ENCODE measurements at regions not wholly inside any gene's neighbourhood (a gene's known extent, or its start where the extent isn't known, plus 50 kb on each side); places are given as distances from the start of the nearest gene placed in this dataset.

- TF ChIP-seq, protein P1, sequence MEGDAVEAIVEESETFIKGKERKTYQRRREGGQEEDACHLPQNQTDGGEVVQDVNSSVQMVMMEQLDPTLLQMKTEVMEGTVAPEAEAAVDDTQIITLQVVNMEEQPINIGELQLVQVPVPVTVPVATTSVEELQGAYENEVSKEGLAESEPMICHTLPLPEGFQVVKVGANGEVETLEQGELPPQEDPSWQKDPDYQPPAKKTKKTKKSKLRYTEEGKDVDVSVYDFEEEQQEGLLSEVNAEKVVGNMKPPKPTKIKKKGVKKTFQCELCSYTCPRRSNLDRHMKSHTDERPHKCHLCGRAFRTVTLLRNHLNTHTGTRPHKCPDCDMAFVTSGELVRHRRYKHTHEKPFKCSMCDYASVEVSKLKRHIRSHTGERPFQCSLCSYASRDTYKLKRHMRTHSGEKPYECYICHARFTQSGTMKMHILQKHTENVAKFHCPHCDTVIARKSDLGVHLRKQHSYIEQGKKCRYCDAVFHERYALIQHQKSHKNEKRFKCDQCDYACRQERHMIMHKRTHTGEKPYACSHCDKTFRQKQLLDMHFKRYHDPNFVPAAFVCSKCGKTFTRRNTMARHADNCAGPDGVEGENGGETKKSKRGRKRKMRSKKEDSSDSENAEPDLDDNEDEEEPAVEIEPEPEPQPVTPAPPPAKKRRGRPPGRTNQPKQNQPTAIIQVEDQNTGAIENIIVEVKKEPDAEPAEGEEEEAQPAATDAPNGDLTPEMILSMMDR (IDR thresholded peaks at IDR 0.05) = no peak
- TF ChIP-seq POLR2A (IDR thresholded peaks at IDR 0.05) = no peak
Observed at GRCh38 chr4:107376293-107376692, 340.2 kb upstream of the DKK2 start.

Data from prostate gland (tissue), 2 donors.